SK-N-SH (cell line): ENCODE measurements at regions not wholly inside any gene's neighbourhood (a gene's known extent, or its start where the extent isn't known, plus 50 kb on each side); places are given as distances from the start of the nearest gene placed in this dataset.

Source experiments
- CTCF ChIA-PET: fragments of 300-600, 350-600 bp; formaldehyde crosslinking; extraction: SDS; loops from one replicate; lab custom pipeline; 2021; lab: Yijun Ruan, JAX
- POLR2A ChIA-PET: fragments of 350-600 bp; sonication (Branson Sonifier 250); formaldehyde crosslinking; extraction: SDS; loops from one replicate; lab custom pipeline; 2020; ENCODE audit warnings: antibody characterized with exemption, inconsistent platforms; lab: Yijun Ruan, JAX
- DNase-seq: peaks from one replicate; pipeline ENCODE4 v3.0.0; 2012
- H2AFZ ChIP-seq: fragments of 200-600 bp; sonication (generic); 2 replicates; pipeline ENCODE4 v1.8.1; 2016; ENCODE audit warnings: antibody characterized with exemption, mild to moderate bottlenecking, low read depth
- H3F3A ChIP-seq: fragments of 200-600 bp; sonication (generic); replicated peaks from 2 replicates; pipeline ENCODE3; 2016; ENCODE audit warnings: antibody characterized with exemption, mild to moderate bottlenecking; ENCODE audit not compliant: insufficient read depth
- H3K27ac ChIP-seq, 2 experiments: fragments of 200-500 bp in 1 of 2; fragments of 200-600 bp in 1 of 2; sonication (Bioruptor generic) in 1 of 2; sonication (generic), shearing (Covaris generic) in 1 of 2; 2 replicates each; pipeline versions ENCODE4 v1.5.1 to v1.6.1; 2014 to 2016; ENCODE audit warnings: low read depth in 2 of 2, inconsistent platforms in 1 of 2, low read length in 1 of 2, mild to moderate bottlenecking in 1 of 2, mixed read lengths in 1 of 2
- H3K27me3 ChIP-seq: fragments of 200-600 bp; sonication (generic), shearing (Covaris generic); 2 replicates; pipeline ENCODE4 v1.6.1; 2016; ENCODE audit warnings: mixed run types; ENCODE audit not compliant: insufficient read depth
- H3K36me3 ChIP-seq, 2 experiments: fragments of 200-500 bp in 1 of 2; fragments of 200-600 bp in 1 of 2; sonication (Bioruptor generic) in 1 of 2; sonication (generic) in 1 of 2; replicated peaks in 1 of 2; 2 replicates each; pipeline versions ENCODE3 to v1.5.1; 2014 to 2016; ENCODE audit warnings: low read length in 1 of 2, mild to moderate bottlenecking in 1 of 2; ENCODE audit not compliant: insufficient read depth in 2 of 2, control insufficient read depth in 1 of 2
- H3K4me1 ChIP-seq, 2 experiments: fragments of 200-500 bp in 1 of 2; fragments of 200-600 bp in 1 of 2; sonication (Bioruptor generic) in 1 of 2; sonication (generic), shearing (Covaris generic) in 1 of 2; 2 replicates each; pipeline versions ENCODE4 v1.5.1 to v1.6.1; 2014 to 2016; ENCODE audit warnings: low read depth in 1 of 2, low read length in 1 of 2, mixed run types in 1 of 2; ENCODE audit not compliant: insufficient read depth in 2 of 2, control insufficient read depth in 1 of 2
- H3K4me2 ChIP-seq: fragments of 200-600 bp; sonication (generic), shearing (Covaris generic); 2 replicates; pipeline ENCODE4 v1.6.1; 2017; ENCODE audit warnings: mixed run types
- H3K4me3 ChIP-seq, 2 experiments: fragments of 200-500 bp in 1 of 2; fragments of 200-600 bp in 1 of 2; sonication (Bioruptor generic) in 1 of 2; sonication (generic), shearing (Covaris generic) in 1 of 2; 2 replicates each; pipeline versions ENCODE4 v1.5.1 to v1.8.1; 2014 to 2016; ENCODE audit warnings: low read depth in 2 of 2, inconsistent platforms in 1 of 2, low read length in 1 of 2, mild to moderate bottlenecking in 1 of 2, mixed read lengths in 1 of 2, moderate library complexity in 1 of 2
- H3K79me2 ChIP-seq: fragments of 200-600 bp; sonication (generic); 2 replicates; pipeline ENCODE4 v1.8.1; 2017; ENCODE audit warnings: mild to moderate bottlenecking; ENCODE audit not compliant: insufficient read depth
- H3K9ac ChIP-seq: fragments of 200-600 bp; sonication (generic); 2 replicates; pipeline ENCODE4 v1.6.1; 2017; ENCODE audit warnings: mixed run types
- H3K9me2 ChIP-seq: fragments of 200-600 bp; sonication (generic); 2 replicates; pipeline ENCODE4 v1.6.1; 2017; ENCODE audit warnings: mixed run types
- H3K9me3 ChIP-seq: fragments of 200-600 bp; sonication (generic); 2 replicates; pipeline ENCODE4 v1.6.1; 2017; ENCODE audit warnings: mixed run types, mild to moderate bottlenecking, moderate library complexity
- H4K20me1 ChIP-seq: fragments of 200-600 bp; sonication (generic); 2 replicates; pipeline ENCODE4 v1.6.1; 2017; ENCODE audit warnings: mild to moderate bottlenecking, mixed run types; ENCODE audit not compliant: insufficient read depth
- CHD2 ChIP-seq: fragments of 150-350 bp; IDR thresholded peaks from 2 replicates; pipeline ENCODE4 v1.6.1; 2018; ENCODE audit warnings: low read length; ENCODE audit not compliant: partially characterized antibody
- ELF1 ChIP-seq: IDR thresholded peaks from 2 replicates; pipeline ENCODE4 v1.4.0; 2012
- EZH2phosphoT487 ChIP-seq: fragments of 200-600 bp; sonication (generic); IDR thresholded peaks from 2 replicates; pipeline ENCODE4 v1.6.1; 2017; ENCODE audit warnings: low read depth, mixed run types, mild to moderate bottlenecking, antibody characterized with exemption, moderate library complexity, borderline replicate concordance
- FOSL2 ChIP-seq: IDR thresholded peaks from 2 replicates; pipeline ENCODE4 v1.4.0; 2012; ENCODE audit warnings: low read depth, mild to moderate bottlenecking, moderate library complexity, borderline replicate concordance
- FOXM1 ChIP-seq: IDR thresholded peaks from 2 replicates; pipeline ENCODE4 v1.4.0; 2012; ENCODE audit warnings: low read depth, mild to moderate bottlenecking
- GABPA ChIP-seq: IDR thresholded peaks from 2 replicates; pipeline ENCODE4 v1.4.0; 2012; ENCODE audit warnings: low read depth, mild to moderate bottlenecking
- MEF2A ChIP-seq: IDR thresholded peaks from 2 replicates; pipeline ENCODE4 v1.4.0; 2012; ENCODE audit warnings: low read depth, borderline replicate concordance
- NRF1 ChIP-seq: IDR thresholded peaks from 2 replicates; pipeline ENCODE4 v1.6.1; 2012; ENCODE audit warnings: low read depth, mild to moderate bottlenecking, low read length
- PBX3 ChIP-seq: IDR thresholded peaks from 2 replicates; pipeline ENCODE4; 2012
- RAD21 ChIP-seq: IDR thresholded peaks from 2 replicates; pipeline ENCODE4 v1.6.1; 2012; ENCODE audit warnings: mild to moderate bottlenecking, low read length
- RCOR1 ChIP-seq: fragments of 150-350 bp; IDR thresholded peaks from 2 replicates; pipeline ENCODE4 v1.6.1; 2017; ENCODE audit warnings: antibody characterized with exemption, low read length
- RFX5 ChIP-seq: IDR thresholded peaks from 2 replicates; pipeline ENCODE4 v1.6.1; 2012; ENCODE audit warnings: mild to moderate bottlenecking, improper control_type of control experiment, low read length
- RXRA ChIP-seq: IDR thresholded peaks from 2 replicates; pipeline ENCODE4 v1.4.0; 2012; ENCODE audit warnings: low read depth, mild to moderate bottlenecking, borderline replicate concordance
- SIN3A ChIP-seq: IDR thresholded peaks from 2 replicates; pipeline ENCODE4 v1.6.1; 2012; ENCODE audit warnings: low read depth, mild to moderate bottlenecking, low read length, moderate library complexity, borderline replicate concordance
- SMC3 ChIP-seq: IDR thresholded peaks from 2 replicates; pipeline ENCODE4 v1.6.1; 2012; ENCODE audit warnings: low read depth, low read length, improper control_type of control experiment
- USF1 ChIP-seq: IDR thresholded peaks from 2 replicates; pipeline ENCODE4 v1.4.0; 2012; ENCODE audit warnings: low read depth, borderline replicate concordance
- YY1 ChIP-seq: IDR thresholded peaks from 2 replicates; pipeline ENCODE4 v1.4.0; 2012; ENCODE audit warnings: low read depth, mild to moderate bottlenecking
- ZBTB33 ChIP-seq: IDR thresholded peaks from 2 replicates; pipeline ENCODE4 v1.4.0; 2012; ENCODE audit warnings: low read depth, borderline replicate concordance
- WGBS: methylation state at CpG from one replicate; pipeline ENCODE4 v1.1.6; 2017; ENCODE audit warnings: low lambda C conversion rate; 5-methylcytosine and 5-hydroxymethylcytosine counted together

DNA sequence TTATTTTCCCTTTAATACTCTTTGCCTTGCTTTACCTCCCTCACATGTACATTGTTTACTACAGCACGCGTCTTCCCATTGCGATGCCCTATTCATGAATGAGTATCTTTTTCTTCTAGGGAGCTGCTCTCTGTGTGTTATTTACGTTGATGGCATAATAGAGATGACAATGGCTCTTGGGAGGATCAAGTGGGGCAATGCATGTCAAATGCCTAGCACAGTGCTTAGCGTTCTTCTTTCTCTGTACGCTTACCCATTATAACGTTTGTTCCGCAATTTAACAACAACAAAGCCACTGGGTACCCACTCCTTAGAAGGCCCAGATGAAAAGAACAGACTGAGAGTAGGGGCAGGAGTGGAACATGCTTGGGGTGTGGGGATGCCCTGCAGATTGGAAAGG, 271.6 kb upstream of the TNRC6C start:
- Histone ChIP-seq H3K27me3 (peaks cover 30% of the 10 kb centered on the region; the same call in 1 of the 2 replicates), H3K27ac (no peak overlapping the region), H2AFZ (no peak overlapping the region), H3K36me3 (no peaks in the 10 kb centered on the region), H3K9me3 (no peaks in the 10 kb centered on the region), H3K9me2 (no peaks in the 10 kb centered on the region), H3K4me2 (no peak overlapping the region), H4K20me1 (no peaks in the 10 kb centered on the region), H3K4me3 (no peak overlapping the region), H3K9ac (no peak overlapping the region), H3K79me2 (no peaks in the 10 kb centered on the region), H3K4me1 (peaks cover 0 to 23% of the 10 kb centered on the region in 2 experiments; a peak in 1 of 4 replicates), H3F3A (no peaks in the 10 kb centered on the region)
- CTCF ChIA-PET, result interaction anchor here (0.7 to 1.0 kb wide), 2 partner anchors 85 to 192 kb away, joined by 3 read pairs; no protein-coding TSS in a partner anchor
- POLR2A ChIA-PET, result no interaction called here
- TF ChIP-seq EZH2phosphoT487, result no peak
- WGBS, result 76% methylated on average over 8 of the region's 8 CpGs
- DNase-seq, result no peak

DNA sequence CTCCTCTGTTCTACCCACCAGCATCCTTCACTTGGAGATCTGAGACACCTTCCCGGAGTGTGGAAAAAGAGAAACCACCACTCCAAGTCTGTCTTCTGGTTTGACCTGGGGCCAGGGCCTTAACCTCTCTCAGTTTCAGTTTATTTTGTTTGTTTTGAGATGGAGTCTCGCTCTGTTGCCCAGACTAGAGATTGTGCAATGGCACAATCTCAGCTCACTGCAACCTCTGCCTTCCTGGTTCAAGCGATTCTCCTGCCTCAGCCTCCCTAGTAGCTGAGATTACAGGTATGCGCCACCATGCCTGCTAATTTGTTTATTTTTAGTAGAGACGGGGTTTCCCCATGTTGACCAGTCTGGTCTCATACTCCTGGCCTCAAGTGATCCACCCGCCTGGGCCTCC, 271.1 kb upstream of the TNRC6C start:
- peaks cover 30% of the 10 kb centered on the region; the same call in 1 of the 2 replicates for H3K27me3 ChIP-seq
- no peak overlapping the region for H3K27ac ChIP-seq
- H3F3A ChIP-seq, result no peaks in the 10 kb centered on the region
- H3K9me2 ChIP-seq, result no peaks in the 10 kb centered on the region
- ChIA-PET POLR2A (no interaction called here), CTCF (interaction anchor here (0.7 kb wide), 1 partner anchor 192 kb away, joined by 3 read pairs; no protein-coding TSS in a partner anchor)
- H3K4me1 ChIP-seq, result peaks cover 0 to 22% of the 10 kb centered on the region in 2 experiments; a peak in 1 of 4 replicates
- H2AFZ ChIP-seq, result no peak overlapping the region
- no peaks in the 10 kb centered on the region for H4K20me1 ChIP-seq
- H3K79me2 ChIP-seq, result no peaks in the 10 kb centered on the region
- TF ChIP-seq YY1, result no peak
- TF ChIP-seq CHD2, result no peak
- TF ChIP-seq RFX5, result no peak
- no peak for TF ChIP-seq SIN3A
- TF ChIP-seq SMC3, result no peak
- TF ChIP-seq FOXM1, result no peak
- no peak for TF ChIP-seq USF1
- TF ChIP-seq PBX3, result no peak
- no peak for TF ChIP-seq MEF2A
- no peak for TF ChIP-seq RAD21
- no peak for TF ChIP-seq RXRA
- TF ChIP-seq GABPA, result no peak
- no peak for TF ChIP-seq EZH2phosphoT487
- no peak for TF ChIP-seq ZBTB33
- TF ChIP-seq RCOR1, result no peak
- TF ChIP-seq ELF1, result no peak
- TF ChIP-seq FOSL2, result no peak
- no peak for TF ChIP-seq NRF1
- no peak overlapping the region for H3K4me3 ChIP-seq
- H3K4me2 ChIP-seq, result no peak overlapping the region
- H3K36me3 ChIP-seq, result no peaks in the 10 kb centered on the region
- 63% methylated on average over 6 of the region's 6 CpGs for whole genome bisulfite sequencing
- no peaks in the 10 kb centered on the region for H3K9me3 ChIP-seq
- DNase-seq, result no peak
- no peak overlapping the region for H3K9ac ChIP-seq
